ENCODE measurements at regions not wholly inside any gene's neighbourhood (a gene's known extent, or its start where the extent isn't known, plus 50 kb on each side); places are given as distances from the start of the nearest gene placed in this dataset.

GRCh38 chr13:54599413-54599812 is 1570.8 kb downstream of the OLFM4 start:
- no peak for TF ChIP-seq REST (IDR thresholded peaks at IDR 0.05; ENCODE audit: borderline replicate concordance)
- TF ChIP-seq CTCF (IDR thresholded peaks at IDR 0.05; ENCODE audit: poor library complexity, severe bottlenecking) = no peak
